EL (cell line): ENCODE measurements at regions not wholly inside any gene's neighbourhood (a gene's known extent, or its start where the extent isn't known, plus 50 kb on each side); places are given as distances from the start of the nearest gene placed in this dataset.

ENCODE experiments used
- DNase-seq: peaks from one replicate; pipeline ENCODE4 v3.0.0-alpha.2; 2016

DNA sequence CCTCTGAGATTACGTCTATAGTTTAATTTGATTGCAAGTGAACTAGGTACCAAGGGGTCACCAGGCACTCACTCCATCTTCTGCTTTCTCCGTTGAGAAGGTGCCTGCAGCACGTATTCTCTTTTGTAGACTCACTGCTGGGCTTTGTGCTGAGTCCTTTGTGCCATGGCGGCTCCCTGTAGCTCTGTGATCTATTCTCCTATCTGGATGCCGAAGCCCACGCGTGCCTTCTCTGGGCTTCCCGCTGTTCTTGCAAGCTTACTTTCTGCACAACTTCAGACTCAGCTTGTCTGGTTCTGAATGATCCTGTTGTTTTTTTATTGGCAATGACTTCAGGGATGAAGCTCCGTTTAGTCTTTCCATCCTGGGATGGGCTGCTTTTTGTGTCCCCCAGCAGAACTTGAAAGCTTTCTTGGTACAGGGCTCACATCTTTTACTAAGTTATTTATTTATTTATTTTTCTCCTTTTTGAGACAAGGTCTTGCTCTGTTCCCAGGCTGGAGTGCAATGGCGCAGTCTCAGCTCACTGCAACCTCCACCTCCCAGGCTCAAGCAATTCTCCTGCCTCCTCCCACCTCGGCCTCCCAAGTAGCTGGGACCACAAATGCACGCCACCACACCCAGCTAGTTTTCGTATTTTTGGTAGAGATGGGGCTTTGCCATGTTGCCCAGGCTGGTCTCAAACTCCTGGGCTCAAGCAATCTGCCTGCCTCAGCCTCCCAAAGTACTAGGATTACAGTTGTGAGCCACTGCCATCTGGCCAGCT is 100.9 kb upstream of the NKX1-1 start:
- no peak for DNase-seq

DNA sequence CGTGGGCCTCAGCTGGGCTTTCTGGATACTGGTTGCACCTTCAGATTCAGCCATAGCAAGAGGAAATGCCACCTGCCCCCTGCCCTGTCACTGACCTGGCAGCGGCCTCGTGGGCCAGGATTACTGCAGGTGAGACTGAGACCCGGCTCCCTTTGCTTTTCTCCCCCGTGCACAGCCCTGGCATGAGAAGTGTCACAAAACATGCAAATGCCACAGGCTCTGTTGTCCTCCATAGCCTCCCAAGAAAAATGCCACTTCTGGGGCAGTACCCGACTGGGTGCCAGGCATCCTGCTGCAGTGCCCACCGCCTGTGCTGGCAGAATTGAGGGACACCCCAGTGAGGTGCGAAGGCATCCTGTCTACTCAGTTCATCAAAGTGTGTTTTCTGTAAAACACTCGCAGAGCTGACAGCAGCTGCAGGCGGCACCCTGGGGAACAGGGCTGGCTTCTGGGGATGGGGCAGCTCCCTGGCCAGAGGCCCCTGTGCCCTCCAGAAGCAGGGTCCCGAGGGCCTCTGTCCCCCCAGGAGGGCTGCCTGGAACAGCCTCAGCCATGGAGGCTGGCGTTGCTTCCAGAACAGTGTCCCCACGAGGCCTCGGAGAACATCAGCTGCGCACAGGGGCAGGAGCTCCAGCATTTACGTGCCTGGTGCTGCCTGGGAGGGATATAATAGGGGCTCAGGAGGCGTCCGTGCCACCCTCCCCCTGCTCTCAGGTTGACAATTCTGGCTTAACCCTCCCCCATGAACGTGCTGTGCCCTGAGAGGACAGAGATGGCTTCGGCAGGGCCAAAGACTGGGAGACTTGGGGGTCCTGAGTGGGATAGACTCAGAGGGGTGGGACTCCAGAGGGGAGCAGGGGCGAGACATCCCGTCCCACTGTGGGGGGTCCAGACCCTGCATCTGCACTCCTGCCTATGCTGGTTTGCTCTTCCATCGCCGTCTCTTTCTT is 99.5 kb upstream of the NKX1-1 start:
- no peak for DNase-seq

DNA sequence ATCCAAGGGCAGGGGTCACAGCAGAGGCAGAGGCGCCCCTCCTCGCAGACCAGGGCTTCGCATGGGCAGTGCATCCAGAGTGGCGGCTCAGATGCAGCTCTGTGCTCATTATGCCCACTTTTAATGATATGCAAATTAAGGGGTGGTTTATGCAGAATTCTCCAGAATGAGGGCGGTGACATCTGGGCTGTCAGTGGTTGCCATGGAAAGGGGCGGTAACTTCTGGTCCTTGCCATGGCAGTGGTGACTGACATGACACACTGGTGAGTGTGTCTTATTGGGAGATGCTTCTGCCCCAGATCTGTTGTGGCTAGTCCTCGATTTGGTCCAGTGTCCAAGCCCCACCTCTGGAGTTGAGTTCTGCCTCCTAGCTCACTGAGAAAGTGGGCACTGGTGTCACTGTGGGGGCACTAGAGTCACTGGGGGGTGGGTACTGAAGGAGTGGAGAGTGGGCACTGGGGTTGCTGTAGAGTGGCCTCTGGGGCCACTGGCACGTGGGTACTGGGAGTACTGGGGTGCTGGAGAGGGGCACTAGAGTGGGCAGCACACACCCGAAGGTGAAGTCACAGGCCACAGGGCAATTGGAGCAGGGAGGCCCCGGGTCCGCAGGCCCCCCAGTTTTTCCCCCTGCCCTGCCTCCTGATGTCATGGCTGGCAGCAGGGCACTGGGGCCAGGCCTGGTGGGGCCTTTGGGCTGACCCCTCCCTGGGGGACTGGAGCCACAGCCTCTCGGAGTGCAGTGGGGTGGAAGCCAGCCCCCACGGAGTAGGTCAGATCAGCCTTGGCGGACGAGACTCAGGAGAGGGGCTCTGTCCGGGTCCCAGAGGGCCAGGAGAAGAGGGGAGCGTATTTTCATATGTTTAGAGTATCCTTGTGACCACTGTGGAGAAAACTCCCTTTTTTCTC is 98.6 kb upstream of the NKX1-1 start:
- DNase-seq: no peak

DNA sequence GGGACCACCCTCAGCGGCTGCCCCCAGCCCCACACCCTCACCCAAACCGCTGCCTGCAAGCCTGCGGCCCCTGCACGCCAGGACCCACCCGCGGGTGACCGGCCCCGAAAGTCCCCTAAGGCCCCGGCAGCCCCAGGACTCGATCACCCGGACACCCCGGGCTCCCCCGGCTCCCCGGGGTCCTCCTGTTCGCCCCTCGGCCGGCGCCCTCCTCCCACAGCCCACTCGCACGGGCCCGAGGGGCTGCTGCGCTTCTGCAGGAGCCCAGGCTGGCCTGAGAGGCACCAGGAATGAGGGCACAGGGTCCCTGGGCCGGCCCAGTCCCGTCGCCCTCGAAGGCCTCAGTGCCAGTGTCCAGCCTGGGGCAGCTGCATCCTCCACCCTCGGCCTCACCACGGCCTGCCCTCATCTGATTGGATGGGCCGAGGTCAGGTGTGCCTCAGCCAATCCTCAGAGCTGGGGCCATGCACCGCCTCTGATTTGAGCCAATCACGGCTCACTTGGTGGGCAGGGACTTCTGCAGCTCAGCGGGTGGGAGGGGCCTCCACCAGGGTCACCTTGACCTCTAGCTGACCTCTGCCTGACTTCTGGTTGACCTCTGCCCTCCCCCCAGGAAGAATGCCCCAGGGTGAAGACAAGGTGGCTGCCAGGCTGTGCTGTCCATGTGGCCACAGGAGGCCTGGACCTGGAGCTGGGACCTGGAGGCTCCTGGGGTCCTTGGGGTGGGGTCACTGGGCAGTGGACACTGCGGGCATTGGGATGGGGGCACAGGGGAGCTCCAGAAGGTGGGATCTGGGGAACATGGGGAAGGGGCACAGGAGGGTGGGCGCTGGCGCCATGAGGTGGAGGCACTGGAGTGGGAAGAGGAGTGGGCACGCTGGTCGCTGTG is 97.6 kb upstream of the NKX1-1 start:
- DNase-seq: no peak

DNA sequence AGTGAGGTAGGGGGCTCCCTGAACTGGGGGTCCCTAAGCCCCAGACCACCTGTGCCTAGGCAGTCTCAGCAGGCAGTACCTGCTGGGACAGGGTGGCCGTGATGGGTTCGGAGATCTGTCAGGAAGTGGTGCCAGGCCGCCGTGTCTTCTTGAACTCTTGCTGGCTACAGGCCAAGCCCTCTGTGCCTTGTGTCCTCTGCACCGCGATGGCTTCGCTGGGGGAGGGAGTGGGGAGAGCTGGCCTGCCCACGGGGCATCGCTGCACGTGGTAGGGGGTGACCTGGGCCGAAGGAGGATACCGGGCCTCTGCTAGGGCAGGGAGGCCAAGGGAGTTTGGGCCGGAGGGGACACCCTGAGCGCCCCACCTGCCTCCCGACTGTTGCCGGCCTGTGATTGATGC is 96.7 kb upstream of the NKX1-1 start:
- DNase-seq: no peak

DNA sequence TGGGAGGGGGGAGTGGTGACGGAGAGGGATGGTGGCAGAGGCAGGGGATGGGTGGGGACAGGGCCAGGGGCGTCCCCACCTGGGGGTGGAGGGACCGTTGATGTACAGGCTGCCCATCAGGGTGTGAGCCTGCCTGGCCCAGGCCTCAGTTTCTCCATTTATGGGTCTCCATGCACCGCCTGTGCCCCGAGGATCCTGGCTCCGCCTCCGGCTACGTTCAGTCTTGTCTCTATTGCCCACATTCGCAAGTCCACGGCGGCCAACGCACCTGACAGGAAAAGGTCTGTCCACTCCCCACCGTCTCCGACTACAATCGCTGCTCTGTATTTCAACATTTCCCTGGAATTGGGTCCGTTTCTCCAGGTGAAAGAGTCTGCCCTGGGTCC is 96.3 kb upstream of the NKX1-1 start:
- DNase-seq: no peak

DNA sequence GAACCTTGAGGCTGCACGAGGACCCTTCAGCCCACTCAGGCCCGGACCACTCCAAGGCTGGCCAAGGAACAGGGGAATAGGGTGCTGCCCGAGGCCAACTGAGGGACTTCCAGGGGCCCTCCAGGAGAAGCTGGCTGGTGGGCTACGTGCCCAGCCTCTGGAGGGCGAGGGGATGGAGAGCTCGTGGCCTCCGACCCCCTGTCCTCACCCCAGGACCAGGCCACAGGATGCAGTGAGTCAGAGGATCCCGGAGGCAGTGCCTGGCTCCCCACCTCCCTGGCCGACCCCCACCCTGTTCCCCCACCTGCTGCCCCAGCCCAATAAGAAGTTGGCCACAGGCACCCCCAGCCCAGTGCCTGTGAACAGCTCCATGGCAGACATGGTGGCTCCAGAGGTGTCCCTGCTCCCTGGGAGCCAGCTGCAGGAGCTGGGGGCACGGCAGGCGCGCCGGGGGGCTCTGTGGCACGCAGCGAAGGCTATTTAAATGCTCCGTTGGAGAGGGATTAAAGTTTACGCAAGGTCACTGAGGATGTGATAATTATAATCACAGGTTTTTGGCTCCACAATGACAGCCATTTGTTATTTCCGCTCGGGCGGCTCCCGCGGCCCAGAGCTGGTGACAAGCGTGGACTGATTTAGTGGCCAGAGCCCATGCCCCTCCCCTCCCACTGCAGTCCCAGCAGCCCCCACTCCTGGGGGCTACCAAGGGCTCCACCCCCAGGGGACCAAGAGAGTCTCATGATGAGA is 95.7 kb upstream of the NKX1-1 start:
- no peak for DNase-seq

DNA sequence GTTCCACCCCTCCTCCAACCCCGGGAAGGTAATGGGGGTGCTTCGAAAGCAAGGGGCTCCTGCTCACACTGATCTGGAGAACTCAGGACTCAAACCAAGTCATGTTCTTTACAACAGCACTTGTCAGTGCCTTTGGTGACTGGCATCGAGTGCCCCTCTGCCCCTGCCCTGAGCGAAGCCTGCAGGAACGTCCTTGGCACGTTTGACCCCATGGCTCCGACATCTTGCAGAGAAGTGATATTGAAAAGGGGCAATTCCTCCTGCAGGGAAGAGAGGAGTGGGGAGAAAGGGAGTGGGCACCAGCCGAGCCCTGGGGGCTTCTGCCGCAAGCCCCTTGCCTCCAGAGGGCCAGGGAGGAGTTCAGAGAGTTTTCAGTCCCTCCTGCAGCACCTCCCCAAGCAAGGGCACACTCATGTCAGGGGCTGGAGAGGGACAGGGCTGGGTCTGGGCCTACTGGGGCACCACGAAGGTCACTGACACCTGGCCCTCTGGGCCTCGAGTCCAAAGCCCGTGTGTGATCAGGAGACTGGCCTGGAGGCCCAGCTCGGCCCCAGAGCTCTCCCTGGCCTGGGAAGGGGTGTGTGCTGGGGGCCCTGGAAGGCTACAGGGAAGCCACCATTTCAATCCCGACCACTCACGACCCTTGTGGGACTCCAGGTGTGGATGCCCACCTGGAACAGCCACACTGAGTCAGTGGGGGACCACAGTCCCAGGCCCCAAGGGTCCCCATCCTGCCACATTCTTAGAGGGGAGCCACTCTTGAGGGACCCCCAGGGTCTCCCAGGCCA is 94.9 kb upstream of the NKX1-1 start:
- no peak for DNase-seq

DNA sequence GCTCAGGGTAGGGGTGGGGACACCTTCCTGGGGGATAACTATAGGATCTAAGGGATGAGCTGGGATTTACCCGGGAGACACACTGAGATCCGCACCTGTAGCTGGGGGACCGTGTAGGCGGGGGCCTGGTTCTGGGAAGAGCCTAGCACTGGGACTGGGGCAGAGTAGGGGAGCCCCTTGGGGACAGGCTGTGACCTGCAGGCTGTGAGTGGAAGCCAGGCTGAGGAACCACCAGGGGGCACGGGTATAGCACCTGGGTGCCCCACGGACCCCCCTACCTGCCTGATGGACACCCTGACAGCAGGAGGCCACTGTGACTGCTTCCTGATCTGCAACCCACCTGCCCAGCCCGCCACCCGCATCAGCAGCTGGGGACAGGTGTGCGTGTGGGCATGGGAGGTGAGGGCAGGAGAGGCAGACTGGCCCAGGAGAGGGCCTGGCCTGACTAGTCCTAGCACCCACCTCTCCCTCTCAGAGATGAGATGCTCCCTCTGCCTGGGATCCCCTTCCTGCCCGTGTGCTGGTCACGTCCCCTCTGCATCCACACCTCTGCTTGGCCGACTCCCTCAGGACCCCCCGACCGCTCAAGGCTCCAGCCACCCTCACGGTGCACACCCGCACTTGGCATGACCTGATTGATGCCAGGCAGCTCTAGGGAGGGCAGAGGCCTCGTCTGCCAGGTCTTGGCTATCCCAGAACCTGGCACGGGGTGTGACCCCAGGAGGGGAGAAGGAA is 94.2 kb upstream of the NKX1-1 start:
- DNase-seq: no peak

DNA sequence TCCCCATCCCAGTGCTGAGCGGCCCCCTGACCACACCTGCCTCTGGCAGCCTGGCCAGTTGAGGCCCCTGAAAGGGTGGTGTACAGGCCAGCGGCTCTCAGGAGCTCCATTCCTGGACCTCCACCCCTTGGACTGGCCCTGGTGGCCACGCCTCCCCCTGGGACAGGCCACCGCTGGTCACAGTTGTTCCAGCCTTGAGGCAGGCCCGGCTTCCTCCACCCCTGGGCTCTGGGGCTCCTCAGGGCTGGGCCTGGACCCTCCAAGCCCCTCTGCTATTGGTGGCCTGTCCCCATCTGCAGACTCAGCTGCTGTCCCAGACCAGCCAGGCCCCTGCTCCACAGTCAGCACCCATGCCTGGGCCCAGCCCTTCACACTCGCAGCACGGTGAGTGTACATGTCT is 93.2 kb upstream of the NKX1-1 start:
- DNase-seq: no peak

DNA sequence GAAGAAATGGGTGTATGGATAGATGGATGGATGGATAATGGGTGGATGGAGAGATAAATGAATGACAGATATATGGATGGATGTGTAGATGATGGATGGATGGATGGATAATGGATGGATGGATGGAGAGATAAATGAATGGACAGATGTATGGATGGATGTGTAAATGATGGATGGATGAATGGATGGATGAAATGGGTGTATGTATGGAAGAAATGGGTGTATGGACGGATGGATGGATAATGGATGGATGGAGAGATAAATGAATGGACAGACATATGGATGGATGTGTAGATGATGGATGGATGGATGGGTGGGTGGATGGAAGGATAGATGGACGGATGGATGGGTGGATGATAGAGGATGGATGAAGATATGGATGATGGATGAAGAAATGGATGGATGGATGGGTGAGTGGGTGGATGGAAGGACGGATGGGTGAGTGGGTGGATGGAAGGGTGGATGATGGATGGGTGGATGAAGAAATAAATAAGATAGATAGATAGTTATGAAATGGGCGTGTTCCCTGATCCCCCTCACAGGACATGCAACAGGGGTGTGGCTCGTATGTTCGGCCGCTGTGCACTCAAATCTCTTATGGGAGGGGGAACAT is 91.1 kb upstream of the NKX1-1 start:
- no peak for DNase-seq

DNA sequence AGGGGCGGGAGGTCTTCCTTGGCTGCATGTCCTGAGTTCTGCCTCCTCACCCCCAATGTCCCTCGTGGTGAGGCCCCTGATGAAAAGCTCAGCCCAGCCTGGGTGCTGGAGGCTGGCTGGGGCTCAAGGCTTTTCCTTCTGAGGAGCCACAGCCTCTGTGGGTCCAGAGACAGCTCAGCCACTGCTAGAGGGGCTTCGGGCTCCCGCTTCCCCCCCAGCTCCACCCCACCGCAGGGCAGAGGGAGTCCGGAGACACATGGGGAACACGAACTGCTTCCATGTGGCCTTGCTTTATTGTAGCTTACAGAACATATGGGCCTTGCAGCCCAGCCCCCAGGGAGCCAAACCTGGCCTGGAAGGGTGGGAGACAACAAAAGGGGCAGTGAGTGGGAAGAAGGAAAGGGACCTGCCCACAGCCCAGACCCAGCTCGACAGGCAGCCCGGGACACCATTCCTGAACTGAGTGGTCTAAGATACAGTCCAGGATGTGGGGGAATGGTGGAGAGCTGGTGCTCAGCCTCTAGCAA is 89.9 kb upstream of the NKX1-1 start:
- DNase-seq: no peak

DNA sequence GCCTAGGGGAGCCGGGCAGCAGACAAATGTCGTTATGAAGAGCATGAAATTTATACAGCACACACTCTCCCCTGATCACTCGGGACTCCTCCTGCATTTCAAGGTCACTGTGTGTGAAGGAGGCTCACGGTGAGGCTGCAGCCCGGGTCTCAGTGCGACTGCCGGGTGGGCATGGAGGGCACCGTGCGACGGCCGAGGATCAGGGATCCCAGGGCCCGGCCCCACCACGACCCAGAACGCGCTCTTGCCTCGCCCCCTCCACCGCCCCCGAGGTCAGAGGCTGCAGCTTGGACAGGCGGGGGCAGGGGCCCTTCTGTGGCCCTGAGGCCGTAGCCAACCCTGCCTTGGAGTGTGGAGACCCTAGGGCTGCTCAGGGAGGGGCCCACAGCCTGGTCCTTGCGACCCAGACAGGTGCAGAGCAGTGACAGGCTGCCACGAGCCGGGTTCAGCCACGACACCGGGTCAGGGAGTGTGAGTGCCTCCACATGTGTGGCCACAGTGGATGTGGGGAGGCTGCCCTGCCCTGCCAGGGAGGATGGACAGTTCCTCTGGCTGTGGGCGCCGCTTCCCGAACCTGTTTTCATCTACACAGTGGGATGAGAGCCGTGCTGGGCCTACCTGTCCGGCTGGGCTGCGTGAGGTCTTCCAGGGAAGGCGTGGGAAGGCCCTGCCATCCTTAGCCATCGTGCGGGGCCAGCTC is 89.3 kb upstream of the NKX1-1 start:
- DNase-seq: no peak

DNA sequence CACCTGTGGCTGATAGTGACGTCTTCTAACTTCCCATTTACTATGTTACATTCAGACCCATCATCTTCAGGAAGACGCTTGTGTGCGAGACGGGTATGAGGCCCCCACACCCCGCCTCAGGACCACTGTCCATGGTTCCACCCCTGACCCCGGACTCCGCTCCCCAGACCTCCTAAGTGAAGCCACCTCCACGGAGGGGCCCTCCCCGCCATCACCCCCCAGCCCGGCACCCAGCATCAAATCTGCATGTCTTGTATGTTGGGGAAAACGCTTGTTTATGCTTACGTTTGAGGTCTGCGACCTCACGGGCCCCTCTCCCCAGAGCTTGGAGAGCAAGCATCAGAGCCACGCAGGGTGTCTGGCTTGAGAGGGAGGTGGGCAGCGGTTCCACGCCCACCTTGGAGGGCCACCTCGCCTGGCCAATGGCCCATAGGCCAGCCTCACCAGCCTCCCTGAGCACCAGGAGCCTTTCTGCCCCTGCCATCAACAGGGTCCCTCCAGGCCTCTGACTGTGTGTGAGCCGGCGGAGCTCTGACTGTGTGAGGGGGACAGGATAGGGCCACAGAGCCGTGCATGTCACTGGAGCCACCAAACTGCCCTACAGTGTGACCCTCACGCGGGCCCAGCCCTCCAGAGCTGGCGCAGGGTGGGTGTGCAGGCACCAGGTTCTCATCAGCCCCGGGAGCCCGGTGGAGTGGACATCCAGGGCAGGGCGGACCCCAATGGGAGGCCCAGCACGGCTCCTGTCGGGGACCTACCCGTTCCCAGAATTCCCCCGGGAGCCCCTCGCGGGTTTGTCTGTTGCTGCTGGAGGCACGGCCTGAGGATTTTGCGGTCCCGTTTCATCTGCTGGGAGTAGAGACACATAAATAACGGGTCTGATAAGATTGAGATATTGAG is 88.4 kb upstream of the NKX1-1 start:
- no peak for DNase-seq

DNA sequence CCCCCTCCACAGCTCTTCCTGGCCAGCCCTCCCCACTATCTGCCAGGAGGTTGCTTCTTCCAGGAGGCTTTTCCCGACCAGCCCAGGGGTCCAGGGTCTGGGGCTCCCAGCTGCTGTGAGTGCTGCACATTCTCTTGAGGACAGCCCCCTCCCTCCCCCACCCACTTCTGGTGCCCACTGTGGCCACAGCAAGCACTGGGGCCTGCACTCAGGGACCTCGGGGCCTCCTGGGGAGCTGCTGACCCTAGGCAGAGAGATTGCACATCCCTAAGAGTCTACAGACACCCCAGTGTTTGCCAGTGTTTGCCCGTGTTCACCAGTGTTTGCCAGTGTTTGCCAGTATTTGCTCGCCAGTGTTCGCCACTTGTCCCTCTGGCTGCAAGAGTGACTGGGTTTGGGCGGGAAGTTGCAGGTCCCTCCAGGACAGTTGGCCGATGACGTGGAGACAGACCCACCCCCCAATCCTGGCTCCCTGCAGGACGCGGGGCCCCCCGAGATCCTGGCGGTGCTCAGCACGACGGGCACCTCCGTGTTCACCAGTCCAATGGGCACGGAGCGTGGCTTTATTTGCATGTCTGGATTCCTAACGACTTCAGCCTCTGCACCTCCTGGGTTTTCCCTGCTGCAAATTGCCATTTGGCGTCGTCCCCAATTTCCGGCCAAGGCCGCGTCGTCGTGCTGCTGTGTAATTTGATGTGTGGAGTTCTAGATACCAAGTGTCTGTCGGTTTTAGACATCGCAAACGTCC is 87.5 kb upstream of the NKX1-1 start:
- DNase-seq: no peak
